ENCODE measurements at regions not wholly inside any gene's neighbourhood (a gene's known extent, or its start where the extent isn't known, plus 50 kb on each side); places are given as distances from the start of the nearest gene placed in this dataset.

GRCh38 chr2:2810504-2810903, 479.4 kb upstream of the MYT1L start (continued):
- TF ChIP-seq KDM1A (IDR thresholded peaks at IDR 0.05; ENCODE audit: borderline replicate concordance, low read length) (no peak), FOSL1 (IDR thresholded peaks at IDR 0.05; ENCODE audit: insufficient read depth, low read depth, low read length) (no peak), JUND (IDR thresholded peaks at IDR 0.05; ENCODE audit: low read length) (no peak), BRCA1 (IDR thresholded peaks at IDR 0.05; ENCODE audit: low read depth, low read length) (no peak), CHD1 (IDR thresholded peaks at IDR 0.05; ENCODE audit: low read depth, low read length) (no peak), TBP (IDR thresholded peaks at IDR 0.05; ENCODE audit: low read depth, low read length) (no peak), E2F6 (IDR thresholded peaks at IDR 0.05) (no peak), CBX8 (IDR thresholded peaks at IDR 0.05; ENCODE audit: borderline replicate concordance, low read depth, low read length) (no peak), BACH1 (IDR thresholded peaks at IDR 0.05; ENCODE audit: low read length) (no peak), CTBP2 (IDR thresholded peaks at IDR 0.05; ENCODE audit: borderline replicate concordance, insufficient read depth, insufficient read length, low read length) (no peak), HDAC6 (IDR thresholded peaks at IDR 0.05; ENCODE audit: low read depth, low read length) (no peak), EGR1 (IDR thresholded peaks at IDR 0.05; ENCODE audit: borderline replicate concordance, low read depth, low read length) (no peak), KDM5A (IDR thresholded peaks at IDR 0.05; ENCODE audit: low read length) (no peak), ASH2L (IDR thresholded peaks at IDR 0.05; ENCODE audit: low read length) (no peak), RAD21 (IDR thresholded peaks at IDR 0.05 in 1 of 2, conservative IDR thresholded peaks at IDR 0.05 in 1 of 2; ENCODE audit: low read depth in 2 of 2, low read length in 2 of 2) (peak; percentile 47 to 55), SIRT6 (IDR thresholded peaks at IDR 0.05; ENCODE audit: low read length) (no peak)
- TF ChIP-seq, protein P1, sequence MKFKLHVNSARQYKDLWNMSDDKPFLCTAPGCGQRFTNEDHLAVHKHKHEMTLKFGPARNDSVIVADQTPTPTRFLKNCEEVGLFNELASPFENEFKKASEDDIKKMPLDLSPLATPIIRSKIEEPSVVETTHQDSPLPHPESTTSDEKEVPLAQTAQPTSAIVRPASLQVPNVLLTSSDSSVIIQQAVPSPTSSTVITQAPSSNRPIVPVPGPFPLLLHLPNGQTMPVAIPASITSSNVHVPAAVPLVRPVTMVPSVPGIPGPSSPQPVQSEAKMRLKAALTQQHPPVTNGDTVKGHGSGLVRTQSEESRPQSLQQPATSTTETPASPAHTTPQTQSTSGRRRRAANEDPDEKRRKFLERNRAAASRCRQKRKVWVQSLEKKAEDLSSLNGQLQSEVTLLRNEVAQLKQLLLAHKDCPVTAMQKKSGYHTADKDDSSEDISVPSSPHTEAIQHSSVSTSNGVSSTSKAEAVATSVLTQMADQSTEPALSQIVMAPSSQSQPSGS (IDR thresholded peaks at IDR 0.05; ENCODE audit: low read length), result no peak

Data from H1 (cell line).